HCT116 (cell line): ENCODE measurements at regions not wholly inside any gene's neighbourhood (a gene's known extent, or its start where the extent isn't known, plus 50 kb on each side); places are given as distances from the start of the nearest gene placed in this dataset.
"Not testable (repeated sequence)": the region's sequence is repeated elsewhere in the genome, so short reads cannot be mapped to it uniquely, and the experiment has no call there.

Experiments
- ATAC-seq: fragments of 200-7000 bp; cut with Tn5 transposase; 2 replicates; pipeline ENCODE4 v1.9.1; 2020; ENCODE audit warnings: mild to moderate bottlenecking, moderate library complexity
- BruUV-seq: library from RNA; stranded (reverse); fragments of 400-500 nt; replicated peaks from 2 replicates; lab custom pipeline; 2021; lab: Mats Ljungman, UMichigan
- CTCF ChIA-PET: fragments of 300-600 bp; sonication (Branson Sonifier 250); formaldehyde crosslinking; loops from one replicate; lab custom pipeline; 2021; ENCODE audit warnings: antibody characterized with exemption; lab: Charles Lee
- POLR2A ChIA-PET: fragments of 300-600, 350-600 bp; sonication (Branson Sonifier 250); formaldehyde crosslinking; loops from one replicate; lab custom pipeline; 2021; ENCODE audit warnings: antibody characterized with exemption; lab: Charles Lee
- RAD21 ChIA-PET, 2 experiments: fragments of 300-600 bp; sonication (Branson Sonifier 250); formaldehyde crosslinking; loops; one replicate each; lab custom pipeline; 2023; ENCODE audit warnings: low total read pairs in 2 of 2; ENCODE audit not compliant: uncharacterized antibody in 2 of 2, unreplicated experiment in 2 of 2, low non-redundant PET in 1 of 2; lab: Charles Lee
- DNase-seq: peaks from one replicate; pipeline ENCODE4 v3.0.0-alpha.2; 2010; ENCODE audit warnings: low read depth, low spot score
- H2AFZ ChIP-seq: fragments of 200-600 bp; shearing (Covaris generic), sonication (generic); 2 replicates; pipeline ENCODE4 v1.6.1; 2017; ENCODE audit warnings: low read depth, mixed run types, mixed read lengths, antibody characterized with exemption, low read length; ENCODE audit not compliant: poor library complexity, severe bottlenecking
- H3K27ac ChIP-seq: 2 replicates; pipeline ENCODE4 v1.5.1; 2012; ENCODE audit warnings: low read depth, low read length
- H3K27me3 ChIP-seq: fragments of 200-600 bp; sonication (generic); 2 replicates; pipeline ENCODE4 v1.6.1; 2016; ENCODE audit warnings: mixed run types, low read length, mixed read lengths; ENCODE audit not compliant: insufficient read depth
- H3K36me3 ChIP-seq, 2 experiments: fragments of 200-500 bp in 1 of 2; fragments of 200-600 bp in 1 of 2; sonication (Bioruptor generic) in 1 of 2; sonication (generic) in 1 of 2; 2 replicates each; pipeline versions ENCODE4 v1.5.1 to v1.6.1; 2014 to 2016; ENCODE audit warnings: low read length in 2 of 2, inconsistent platforms in 1 of 2, mixed read lengths in 1 of 2, mixed run types in 1 of 2; ENCODE audit not compliant: insufficient read depth in 2 of 2, control insufficient read depth in 1 of 2
- H3K4me1 ChIP-seq, 2 experiments: fragments of 200-600 bp in 1 of 2; sonication (generic) in 1 of 2; 2 replicates each; pipeline versions ENCODE4 v1.5.1 to v1.6.1; 2012 to 2017; ENCODE audit warnings: low read length in 2 of 2, inconsistent platforms in 1 of 2, mild to moderate bottlenecking in 1 of 2, mixed read lengths in 1 of 2, mixed run types in 1 of 2, moderate library complexity in 1 of 2; ENCODE audit not compliant: insufficient read depth in 2 of 2, control insufficient read depth in 1 of 2
- H3K4me2 ChIP-seq: fragments of 200-600 bp; sonication (generic); 2 replicates; pipeline ENCODE4 v1.6.1; 2017; ENCODE audit warnings: mixed run types, low read length, mixed read lengths
- H3K4me3 ChIP-seq, 2 experiments: fragments of 200-600 bp in 1 of 2; sonication (generic) in 1 of 2; replicated peaks in 1 of 2; 2 replicates each; pipeline ENCODE4 v1.5.1; 2011 to 2016; ENCODE audit warnings: low read length in 2 of 2, control low read depth in 1 of 2, low read depth in 1 of 2, mild to moderate bottlenecking in 1 of 2, mixed read lengths in 1 of 2, mixed run types in 1 of 2
- H3K79me2 ChIP-seq: fragments of 200-600 bp; sonication (generic); 2 replicates; pipeline ENCODE4 v1.6.1; 2017; ENCODE audit warnings: mild to moderate bottlenecking, mixed run types, low read length, moderate library complexity, mixed read lengths; ENCODE audit not compliant: insufficient read depth
- H3K9ac ChIP-seq: fragments of 200-600 bp; sonication (generic); 2 replicates; pipeline ENCODE4 v1.6.1; 2016; ENCODE audit warnings: low read length, mixed read lengths
- H3K9me2 ChIP-seq: fragments of 200-600 bp; sonication (generic), shearing (Covaris generic); 2 replicates; pipeline ENCODE4 v1.6.1; 2017; ENCODE audit warnings: mixed run types, mild to moderate bottlenecking, moderate library complexity; ENCODE audit not compliant: insufficient read depth
- H3K9me3 ChIP-seq, 2 experiments: fragments of 200-500 bp in 1 of 2; fragments of 200-600 bp in 1 of 2; sonication (Bioruptor generic) in 1 of 2; sonication (generic) in 1 of 2; 2 replicates each; pipeline ENCODE4 v1.6.1; 2014 to 2017; ENCODE audit warnings: low read length in 2 of 2, mixed read lengths in 2 of 2, inconsistent platforms in 1 of 2, low read depth in 1 of 2, mild to moderate bottlenecking in 1 of 2, mixed run types in 1 of 2, moderate library complexity in 1 of 2; ENCODE audit not compliant: control insufficient read depth in 1 of 2, insufficient read depth in 1 of 2
- H4K20me1 ChIP-seq: fragments of 200-600 bp; sonication (generic), shearing (Covaris generic); 2 replicates; pipeline ENCODE4 v1.6.1; 2017; ENCODE audit warnings: mixed run types, mild to moderate bottlenecking, moderate library complexity; ENCODE audit not compliant: insufficient read depth
- CEBPB ChIP-seq: IDR thresholded peaks from 2 replicates; pipeline ENCODE4 v1.6.1; 2012; ENCODE audit warnings: low read depth
- EGR1 ChIP-seq: IDR thresholded peaks from 2 replicates; pipeline ENCODE4 v1.6.1; 2012; ENCODE audit warnings: low read depth
- EZH2 ChIP-seq: fragments of 200-600 bp; sonication (generic); IDR thresholded peaks from 2 replicates; pipeline ENCODE4 v1.6.1; 2017; ENCODE audit warnings: antibody characterized with exemption, mixed run types
- FOSL1 ChIP-seq: IDR thresholded peaks from 2 replicates; pipeline ENCODE4 v1.6.1; 2012; ENCODE audit warnings: low read depth
- POLR2A ChIP-seq: IDR thresholded peaks from 2 replicates; pipeline ENCODE4 v1.7.0; 2011; ENCODE audit warnings: borderline replicate concordance; ENCODE audit not compliant: insufficient read depth, insufficient read length; ENCODE audit errors: extremely low read depth
- POLR2AphosphoS5 ChIP-seq: IDR thresholded peaks from 2 replicates; pipeline ENCODE4 v1.6.1; 2011; ENCODE audit warnings: mild to moderate bottlenecking, low read depth, low read length, moderate library complexity
- SIN3A ChIP-seq: IDR thresholded peaks from 2 replicates; pipeline ENCODE4 v1.6.1; 2012; ENCODE audit warnings: low read depth
- SRF ChIP-seq: IDR thresholded peaks from 2 replicates; pipeline ENCODE4 v1.6.1; 2012; ENCODE audit warnings: low read depth
- intact Hi-C: fragments of 100-400 bp; cut with micrococcal nuclease; formaldehyde crosslinking; loops from 2 replicates; pipeline ENCODE4 v1.10.0; 2022
- TF ChIP-seq, protein P1 (sequence below): IDR thresholded peaks from 2 replicates; pipeline ENCODE4 v1.6.1; 2012
- TF ChIP-seq, protein P2 (sequence below): IDR thresholded peaks from 2 replicates; pipeline ENCODE4 v1.6.1; 2012; ENCODE audit warnings: low read depth
- TF ChIP-seq, protein P3 (sequence below): IDR thresholded peaks from 2 replicates; pipeline ENCODE4 v1.6.1; 2012

DNA sequence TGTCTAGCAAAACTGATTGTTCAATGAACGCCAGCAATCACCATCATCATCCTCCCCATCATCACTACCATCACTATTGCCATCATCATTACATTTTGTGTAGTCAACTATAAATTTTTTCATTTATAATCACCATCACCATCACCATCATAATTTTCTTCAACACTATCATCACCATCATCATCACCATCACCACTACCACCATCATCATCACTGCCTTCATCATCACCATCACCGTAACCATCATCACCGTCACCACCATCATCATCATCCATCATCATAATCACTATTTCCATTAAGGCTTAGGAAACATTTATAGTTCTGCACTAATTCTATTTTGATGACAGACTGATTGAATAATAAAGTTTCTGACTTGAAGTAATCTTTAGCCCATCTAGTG, 434.8 kb upstream of the TMEM132C start:
- RAD21 ChIA-PET = no interaction called here
- intact Hi-C loops = no loop called here
- CTCF ChIA-PET = no interaction called here
- Histone ChIP-seq H3K4me3 (no peak overlapping the region), H3K4me2 (no peak overlapping the region), H3K27ac (no peak overlapping the region), H3K79me2 (no peaks in the 10 kb centered on the region), H3K36me3 (no peaks in the 10 kb centered on the region), H3K9me2 (no peaks in the 10 kb centered on the region), H4K20me1 (no peaks in the 10 kb centered on the region), H2AFZ (no peak overlapping the region), H3K9ac (no peak overlapping the region), H3K27me3 (no peaks in the 10 kb centered on the region), H3K9me3 (peaks cover 4 to 31% of the 10 kb centered on the region in 2 experiments; a peak in 2 of 4 replicates), H3K4me1 (no peaks in the 10 kb centered on the region)
- ATAC-seq (no peak), DNase-seq (no peak)
- no peak for TF ChIP-seq CEBPB
- TF ChIP-seq SRF = no peak
- TF ChIP-seq FOSL1 = no peak
- no peak for TF ChIP-seq EZH2
- no peak for TF ChIP-seq SIN3A
- TF ChIP-seq, protein P1, sequence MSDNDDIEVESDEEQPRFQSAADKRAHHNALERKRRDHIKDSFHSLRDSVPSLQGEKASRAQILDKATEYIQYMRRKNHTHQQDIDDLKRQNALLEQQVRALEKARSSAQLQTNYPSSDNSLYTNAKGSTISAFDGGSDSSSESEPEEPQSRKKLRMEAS = no peak
- TF ChIP-seq, protein P2, sequence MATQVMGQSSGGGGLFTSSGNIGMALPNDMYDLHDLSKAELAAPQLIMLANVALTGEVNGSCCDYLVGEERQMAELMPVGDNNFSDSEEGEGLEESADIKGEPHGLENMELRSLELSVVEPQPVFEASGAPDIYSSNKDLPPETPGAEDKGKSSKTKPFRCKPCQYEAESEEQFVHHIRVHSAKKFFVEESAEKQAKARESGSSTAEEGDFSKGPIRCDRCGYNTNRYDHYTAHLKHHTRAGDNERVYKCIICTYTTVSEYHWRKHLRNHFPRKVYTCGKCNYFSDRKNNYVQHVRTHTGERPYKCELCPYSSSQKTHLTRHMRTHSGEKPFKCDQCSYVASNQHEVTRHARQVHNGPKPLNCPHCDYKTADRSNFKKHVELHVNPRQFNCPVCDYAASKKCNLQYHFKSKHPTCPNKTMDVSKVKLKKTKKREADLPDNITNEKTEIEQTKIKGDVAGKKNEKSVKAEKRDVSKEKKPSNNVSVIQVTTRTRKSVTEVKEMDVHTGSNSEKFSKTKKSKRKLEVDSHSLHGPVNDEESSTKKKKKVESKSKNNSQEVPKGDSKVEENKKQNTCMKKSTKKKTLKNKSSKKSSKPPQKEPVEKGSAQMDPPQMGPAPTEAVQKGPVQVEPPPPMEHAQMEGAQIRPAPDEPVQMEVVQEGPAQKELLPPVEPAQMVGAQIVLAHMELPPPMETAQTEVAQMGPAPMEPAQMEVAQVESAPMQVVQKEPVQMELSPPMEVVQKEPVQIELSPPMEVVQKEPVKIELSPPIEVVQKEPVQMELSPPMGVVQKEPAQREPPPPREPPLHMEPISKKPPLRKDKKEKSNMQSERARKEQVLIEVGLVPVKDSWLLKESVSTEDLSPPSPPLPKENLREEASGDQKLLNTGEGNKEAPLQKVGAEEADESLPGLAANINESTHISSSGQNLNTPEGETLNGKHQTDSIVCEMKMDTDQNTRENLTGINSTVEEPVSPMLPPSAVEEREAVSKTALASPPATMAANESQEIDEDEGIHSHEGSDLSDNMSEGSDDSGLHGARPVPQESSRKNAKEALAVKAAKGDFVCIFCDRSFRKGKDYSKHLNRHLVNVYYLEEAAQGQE = no peak
- TF ChIP-seq EGR1 = no peak
- TF ChIP-seq, protein P3, sequence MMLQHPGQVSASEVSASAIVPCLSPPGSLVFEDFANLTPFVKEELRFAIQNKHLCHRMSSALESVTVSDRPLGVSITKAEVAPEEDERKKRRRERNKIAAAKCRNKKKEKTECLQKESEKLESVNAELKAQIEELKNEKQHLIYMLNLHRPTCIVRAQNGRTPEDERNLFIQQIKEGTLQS = no peak
- no peak for TF ChIP-seq POLR2AphosphoS5
- TF ChIP-seq POLR2A = no peak
- no TSS peak for BruUV-seq
- POLR2A ChIA-PET = no interaction called here

DNA sequence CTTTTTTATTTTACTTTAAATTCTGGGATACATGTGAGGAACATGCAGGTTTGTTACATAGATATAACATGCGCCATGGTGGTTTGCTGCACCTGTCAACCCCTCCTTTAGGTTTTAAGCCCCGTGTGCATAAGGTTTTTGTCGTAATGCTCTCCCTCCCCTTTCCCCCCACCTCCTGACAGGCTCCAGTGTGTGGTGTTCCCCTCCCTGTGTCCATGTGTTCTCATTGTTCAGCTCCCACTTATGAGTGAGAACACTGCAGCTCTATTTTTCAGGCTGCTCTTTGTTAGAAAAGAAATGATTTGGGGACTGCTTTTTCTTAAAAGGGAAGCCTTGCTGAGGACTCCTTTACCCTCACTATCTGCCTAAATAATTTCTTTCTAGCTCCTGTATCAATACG, 430.2 kb upstream of the TMEM132C start:
- H3K4me1 ChIP-seq, H3K27me3 ChIP-seq, H3K9me3 ChIP-seq, H3K36me3 ChIP-seq, BruUV-seq, H3K4me3 ChIP-seq, H3K4me2 ChIP-seq, H2AFZ ChIP-seq, H3K79me2 ChIP-seq, H4K20me1 ChIP-seq, H3K9me2 ChIP-seq, H3K9ac ChIP-seq, DNase-seq, RAD21 ChIA-PET, H3K27ac ChIP-seq, intact Hi-C loops, POLR2A ChIA-PET, CTCF ChIA-PET, ATAC-seq: not testable (repeated sequence)
